ENCODE measurements at regions not wholly inside any gene's neighbourhood (a gene's known extent, or its start where the extent isn't known, plus 50 kb on each side); places are given as distances from the start of the nearest gene placed in this dataset.
A peak's percentile ranks its signal among the peaks of the same experiment; 100 is the strongest.
"Not testable (repeated sequence)": the region's sequence is repeated elsewhere in the genome, so short reads cannot be mapped to it uniquely, and the experiment has no call there.

DNA sequence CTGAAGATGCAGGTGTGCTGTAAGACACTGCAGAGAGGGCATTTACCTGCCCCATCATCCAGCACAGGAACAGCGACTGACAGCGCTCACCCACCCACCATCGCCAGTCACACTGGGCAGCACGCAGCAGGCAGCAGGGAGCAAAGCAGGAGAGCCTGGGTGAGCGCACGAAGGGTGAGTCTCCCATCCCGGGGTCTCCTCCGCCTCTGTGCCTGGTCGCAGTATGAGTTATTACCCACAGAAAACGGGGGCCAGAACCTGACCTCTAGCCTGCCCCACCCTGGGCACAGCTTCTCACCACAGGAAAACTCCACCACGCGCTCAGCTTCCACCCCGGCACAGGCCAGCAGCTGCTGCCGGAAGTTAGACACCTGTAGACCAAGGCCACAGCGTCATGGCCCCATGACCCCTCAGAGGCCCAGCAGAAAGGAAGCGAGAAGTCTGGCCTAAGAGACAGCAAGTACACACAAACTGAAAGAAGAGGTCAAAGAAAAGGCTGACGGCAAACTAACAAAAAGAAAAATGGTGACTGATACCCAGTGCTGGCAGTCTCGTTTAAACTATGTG lies 186.1 kb downstream of the KLRB1 start:
- H3K36me3 Mint-ChIP-seq (ENCODE audit: low read depth); H3K27me3 Mint-ChIP-seq (ENCODE audit: low read depth); H3K27ac Mint-ChIP-seq (ENCODE audit: unreplicated experiment); H3K9me3 Mint-ChIP-seq; H3K4me3 Mint-ChIP-seq; H3K4me1 Mint-ChIP-seq; DNase-seq (ENCODE audit: low read depth, low spot score): not testable (repeated sequence)

DNA sequence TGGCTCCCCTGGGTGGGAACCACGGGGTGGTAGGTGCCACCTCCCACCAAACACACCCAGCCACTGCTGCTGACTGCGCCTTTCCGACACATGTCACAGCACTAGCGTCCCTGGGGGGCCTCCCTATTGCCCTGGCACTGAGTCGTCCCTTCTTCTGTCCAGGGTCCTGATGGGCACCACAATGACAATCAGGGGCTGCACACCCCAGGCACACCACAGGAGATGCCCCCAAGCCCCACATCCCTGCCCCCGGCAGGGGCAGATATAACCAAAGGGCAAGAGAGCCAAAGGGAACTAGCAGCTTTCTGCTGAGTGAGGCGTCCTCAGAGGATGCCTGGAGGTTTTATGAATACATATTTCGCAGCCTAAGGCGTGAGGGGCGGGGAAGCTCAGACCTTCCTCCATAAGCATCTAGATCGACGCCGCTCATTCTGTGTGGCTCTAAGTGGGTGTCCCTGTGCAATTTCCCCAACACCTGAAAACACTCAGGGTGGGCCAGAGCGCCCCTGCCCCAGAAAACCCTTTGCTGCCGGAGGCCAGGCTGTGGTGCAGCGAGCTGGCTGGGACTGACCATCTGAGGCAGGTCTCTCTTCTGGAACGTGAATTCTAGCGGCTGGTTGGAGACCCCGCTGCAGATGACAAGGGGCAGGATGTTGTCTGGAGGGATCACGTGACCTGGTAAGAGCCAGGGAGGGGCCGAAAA lies 186.7 kb downstream of the KLRB1 start:
- not testable (repeated sequence) for H3K4me3 Mint-ChIP-seq; H3K36me3 Mint-ChIP-seq (ENCODE audit: low read depth); H3K9me3 Mint-ChIP-seq; DNase-seq (ENCODE audit: low read depth, low spot score); H3K27me3 Mint-ChIP-seq (ENCODE audit: low read depth); H3K4me1 Mint-ChIP-seq; H3K27ac Mint-ChIP-seq (ENCODE audit: unreplicated experiment)

DNA sequence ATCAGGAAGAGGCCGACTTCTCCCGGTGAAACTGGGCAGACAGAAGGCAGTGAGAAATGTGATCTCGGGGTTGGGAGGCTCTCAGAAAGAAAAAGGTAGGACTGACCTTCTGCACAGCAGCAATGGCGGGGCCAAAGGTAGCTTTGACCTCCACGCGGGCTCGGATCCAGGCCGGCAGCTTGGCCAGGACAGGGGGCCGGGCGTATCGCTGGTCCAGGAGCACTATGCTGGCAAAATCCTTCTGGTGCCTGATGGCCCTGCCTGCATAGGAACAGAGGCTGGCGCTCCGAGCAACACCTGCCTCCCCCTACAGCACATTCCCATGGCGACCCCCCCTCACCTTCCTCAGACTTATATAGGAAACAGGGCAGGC lies 189.1 kb downstream of the KLRB1 start:
- H3K36me3 Mint-ChIP-seq (ENCODE audit: low read depth); DNase-seq (ENCODE audit: low read depth, low spot score); H3K27me3 Mint-ChIP-seq (ENCODE audit: low read depth); H3K4me3 Mint-ChIP-seq; H3K9me3 Mint-ChIP-seq; H3K4me1 Mint-ChIP-seq; H3K27ac Mint-ChIP-seq (ENCODE audit: unreplicated experiment): not testable (repeated sequence)

- not testable (repeated sequence) for H3K9me3 Mint-ChIP-seq; H3K4me1 Mint-ChIP-seq; H3K27ac Mint-ChIP-seq (ENCODE audit: unreplicated experiment); H3K4me3 Mint-ChIP-seq; H3K36me3 Mint-ChIP-seq (ENCODE audit: low read depth); DNase-seq (ENCODE audit: low read depth, low spot score); H3K27me3 Mint-ChIP-seq (ENCODE audit: low read depth)
These were observed 189.6 kb downstream of the KLRB1 start for GRCh38 chr12:9417947-9418668.

DNA sequence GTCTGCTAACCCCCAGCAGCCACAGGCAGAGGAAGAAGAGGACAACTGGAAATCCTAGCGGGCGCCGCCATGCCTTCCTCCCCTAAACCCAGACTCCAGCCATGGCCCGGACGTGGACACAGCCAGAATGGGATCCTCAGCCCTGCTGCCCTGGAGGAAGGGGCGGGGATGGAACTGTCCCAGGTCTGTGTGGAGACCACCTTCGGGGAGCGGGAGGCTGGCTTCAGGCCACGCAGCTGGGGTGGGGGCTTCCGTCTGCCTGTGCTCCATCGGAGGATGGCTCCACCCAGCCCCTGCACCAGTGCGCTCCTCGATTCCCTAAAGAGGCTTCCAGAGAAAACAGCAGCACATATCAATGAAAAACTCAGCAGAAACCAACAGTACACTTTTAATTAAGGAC lies 190.4 kb downstream of the KLRB1 start:
- not testable (repeated sequence) for DNase-seq (ENCODE audit: low read depth, low spot score); H3K27me3 Mint-ChIP-seq (ENCODE audit: low read depth); H3K27ac Mint-ChIP-seq (ENCODE audit: unreplicated experiment); H3K4me1 Mint-ChIP-seq; H3K36me3 Mint-ChIP-seq (ENCODE audit: low read depth); H3K4me3 Mint-ChIP-seq; H3K9me3 Mint-ChIP-seq

DNA sequence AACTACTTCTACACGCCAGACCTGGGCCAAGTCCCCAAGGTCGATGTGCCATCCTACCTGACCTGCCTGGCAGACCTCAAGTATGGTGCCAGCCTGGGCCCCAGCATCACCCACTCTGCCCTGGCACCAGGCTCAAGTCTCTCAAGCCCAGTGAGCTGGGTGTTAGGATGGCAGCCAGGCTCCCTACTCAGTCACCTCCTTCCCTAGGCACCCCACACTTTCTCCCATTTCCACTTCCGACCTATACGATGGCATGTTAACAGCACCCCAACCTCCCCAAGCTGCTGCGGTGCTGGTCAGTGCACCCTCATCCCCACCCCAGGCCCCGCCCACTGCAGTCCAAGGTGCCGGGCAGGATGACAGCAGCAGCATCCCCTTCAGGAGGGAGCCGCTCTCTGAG lies 191.4 kb downstream of the KLRB1 start:
- not testable (repeated sequence) for H3K36me3 Mint-ChIP-seq (ENCODE audit: low read depth); H3K27me3 Mint-ChIP-seq (ENCODE audit: low read depth); H3K27ac Mint-ChIP-seq (ENCODE audit: unreplicated experiment); H3K4me1 Mint-ChIP-seq; H3K9me3 Mint-ChIP-seq; H3K4me3 Mint-ChIP-seq; DNase-seq (ENCODE audit: low read depth, low spot score)

GRCh38 chr12:9415898-9416297 lies 191.8 kb downstream of the KLRB1 start:
- H3K4me1 Mint-ChIP-seq; DNase-seq (ENCODE audit: low read depth, low spot score); H3K4me3 Mint-ChIP-seq; H3K36me3 Mint-ChIP-seq (ENCODE audit: low read depth); H3K27me3 Mint-ChIP-seq (ENCODE audit: low read depth); H3K27ac Mint-ChIP-seq (ENCODE audit: unreplicated experiment); H3K9me3 Mint-ChIP-seq: not testable (repeated sequence)

DNA sequence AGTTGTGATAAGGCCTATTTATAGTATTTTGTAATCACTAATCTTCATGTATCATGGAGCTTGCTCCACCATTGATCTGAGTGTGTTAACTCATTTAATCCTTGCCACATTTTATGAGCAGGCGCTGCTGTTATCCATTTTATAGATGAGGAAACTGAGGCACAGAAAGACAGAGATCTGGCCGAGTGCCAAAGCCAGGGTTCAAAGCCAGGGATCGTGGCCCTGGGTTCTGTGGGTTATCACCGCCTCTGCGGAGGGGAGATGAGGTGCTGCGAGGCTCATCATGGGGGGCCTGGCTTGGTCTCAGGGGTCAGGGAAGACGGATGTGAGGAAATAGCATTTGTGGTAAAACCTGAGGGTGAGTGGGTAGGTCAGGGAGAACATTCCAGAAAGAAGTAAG lies 193.9 kb downstream of the KLRB1 start:
- H3K4me1 Mint-ChIP-seq; H3K4me3 Mint-ChIP-seq; DNase-seq (ENCODE audit: low read depth, low spot score); H3K36me3 Mint-ChIP-seq (ENCODE audit: low read depth); H3K9me3 Mint-ChIP-seq; H3K27ac Mint-ChIP-seq (ENCODE audit: unreplicated experiment); H3K27me3 Mint-ChIP-seq (ENCODE audit: low read depth): not testable (repeated sequence)

DNA sequence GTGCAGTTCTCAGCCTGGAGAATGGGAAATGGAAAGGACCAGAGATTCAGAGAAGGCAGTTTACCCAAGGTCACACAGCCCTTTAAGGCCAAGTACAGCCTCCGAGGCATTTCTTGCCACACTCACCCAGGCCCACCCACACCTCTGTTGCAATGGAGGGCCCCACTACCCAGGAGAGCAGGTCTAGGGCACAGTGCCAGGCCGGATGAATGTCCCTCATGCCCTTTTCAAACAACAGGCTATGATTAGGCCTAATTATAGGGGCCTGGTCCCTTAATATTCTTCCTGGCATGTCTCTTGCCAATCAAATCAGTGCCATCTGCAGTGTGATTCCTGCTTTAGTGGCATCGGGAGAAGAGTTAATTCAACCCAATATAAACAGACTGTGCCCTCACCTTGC lies 195.3 kb downstream of the KLRB1 start:
- H3K9me3 Mint-ChIP-seq; H3K4me3 Mint-ChIP-seq; DNase-seq (ENCODE audit: low read depth, low spot score); H3K27me3 Mint-ChIP-seq (ENCODE audit: low read depth); H3K36me3 Mint-ChIP-seq (ENCODE audit: low read depth): not testable (repeated sequence)
- peak overlapping the region; percentile 72 for H3K27ac Mint-ChIP-seq (ENCODE audit: unreplicated experiment)
- peaks cover 13% of the 10 kb centered on the region for H3K4me1 Mint-ChIP-seq

GRCh38 chr12:9411616-9412268 lies 196.0 kb downstream of the KLRB1 start:
- not testable (repeated sequence) for DNase-seq (ENCODE audit: low read depth, low spot score); H3K9me3 Mint-ChIP-seq; H3K4me3 Mint-ChIP-seq; H3K27me3 Mint-ChIP-seq (ENCODE audit: low read depth); H3K36me3 Mint-ChIP-seq (ENCODE audit: low read depth)
- Mint-ChIP-seq H3K4me1 (peaks cover 18% of the 10 kb centered on the region), H3K27ac (ENCODE audit: unreplicated experiment) (peak overlapping the region; percentile 67)

GRCh38 chr12:9407425-9407748 lies 199.2 kb upstream of the PZP start:
- H3K9me3 Mint-ChIP-seq; H3K36me3 Mint-ChIP-seq (ENCODE audit: low read depth); H3K27me3 Mint-ChIP-seq (ENCODE audit: low read depth): not testable (repeated sequence)
- Mint-ChIP-seq H3K4me3 (peak overlapping the region; percentile 88), H3K4me1 (peaks cover 14% of the 10 kb centered on the region), H3K27ac (ENCODE audit: unreplicated experiment) (peak overlapping the region; percentile 98)
- DNase-seq (ENCODE audit: low read depth, low spot score): peak; percentile 28

All from neural crest cell (in vitro differentiated cells).